ENCODE measurements at regions not wholly inside any gene's neighbourhood (a gene's known extent, or its start where the extent isn't known, plus 50 kb on each side); places are given as distances from the start of the nearest gene placed in this dataset.

DNA sequence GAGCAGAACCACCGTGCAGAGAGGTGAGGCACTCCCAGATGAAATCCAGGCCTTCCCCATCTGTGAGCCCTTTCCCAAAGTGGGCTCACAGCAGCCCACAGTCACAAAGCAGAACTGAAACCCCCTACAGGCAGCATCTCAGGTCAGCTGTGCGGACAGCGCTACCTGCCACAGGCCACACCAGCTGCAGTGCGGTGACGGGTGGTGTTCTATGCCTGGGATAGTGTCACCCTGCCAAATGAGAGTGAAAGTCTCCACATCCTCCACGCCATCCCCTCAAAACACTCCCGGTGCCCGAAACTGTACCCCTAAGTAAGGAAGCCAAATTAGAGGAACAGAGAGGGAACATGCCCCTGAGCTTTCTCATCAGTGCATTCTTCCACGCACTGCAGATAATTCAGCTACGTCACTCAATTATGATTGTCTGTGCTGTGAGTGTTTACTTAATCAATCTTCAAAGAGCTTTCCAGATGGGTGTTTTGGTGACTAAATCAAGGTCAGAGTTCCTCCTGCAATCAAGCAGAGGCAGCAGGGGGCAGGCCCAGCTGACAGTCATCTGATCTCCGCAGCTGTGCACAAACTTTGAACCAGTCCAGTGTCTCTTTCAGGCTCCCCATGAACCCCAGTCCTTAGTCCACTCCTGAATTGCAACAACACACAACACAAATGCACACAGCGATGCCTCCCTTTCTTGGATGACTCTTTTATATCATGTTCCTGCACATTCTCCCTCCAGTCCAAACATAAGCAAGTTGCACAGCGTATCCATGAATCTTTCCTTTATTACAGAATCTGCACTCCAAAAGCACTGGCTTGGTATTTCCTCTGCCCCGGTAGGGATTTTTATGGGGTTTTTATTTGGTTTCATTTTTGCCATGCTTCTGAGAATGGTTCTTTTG, 150.0 kb downstream of the TOMM20 start:
- no peak for DNase-seq (ENCODE audit: low spot score)
- peaks cover 3% of the 10 kb centered on the region for H3K36me3 Mint-ChIP-seq
- no peaks in the 10 kb centered on the region for H3K9me3 ChIP-seq (ENCODE audit: low read depth)
- peaks cover 16% of the 10 kb centered on the region for H3K27me3 Mint-ChIP-seq (ENCODE audit: insufficient read depth, low read depth)
- H4K20me1 ChIP-seq (ENCODE audit: low read depth) = no peaks in the 10 kb centered on the region
- H3K79me2 ChIP-seq (ENCODE audit: low read depth) = no peaks in the 10 kb centered on the region
- no peak overlapping the region for H3K4me2 ChIP-seq
- no peak for TF ChIP-seq EZH2 (IDR thresholded peaks at IDR 0.05)
- TF ChIP-seq, protein P1, sequence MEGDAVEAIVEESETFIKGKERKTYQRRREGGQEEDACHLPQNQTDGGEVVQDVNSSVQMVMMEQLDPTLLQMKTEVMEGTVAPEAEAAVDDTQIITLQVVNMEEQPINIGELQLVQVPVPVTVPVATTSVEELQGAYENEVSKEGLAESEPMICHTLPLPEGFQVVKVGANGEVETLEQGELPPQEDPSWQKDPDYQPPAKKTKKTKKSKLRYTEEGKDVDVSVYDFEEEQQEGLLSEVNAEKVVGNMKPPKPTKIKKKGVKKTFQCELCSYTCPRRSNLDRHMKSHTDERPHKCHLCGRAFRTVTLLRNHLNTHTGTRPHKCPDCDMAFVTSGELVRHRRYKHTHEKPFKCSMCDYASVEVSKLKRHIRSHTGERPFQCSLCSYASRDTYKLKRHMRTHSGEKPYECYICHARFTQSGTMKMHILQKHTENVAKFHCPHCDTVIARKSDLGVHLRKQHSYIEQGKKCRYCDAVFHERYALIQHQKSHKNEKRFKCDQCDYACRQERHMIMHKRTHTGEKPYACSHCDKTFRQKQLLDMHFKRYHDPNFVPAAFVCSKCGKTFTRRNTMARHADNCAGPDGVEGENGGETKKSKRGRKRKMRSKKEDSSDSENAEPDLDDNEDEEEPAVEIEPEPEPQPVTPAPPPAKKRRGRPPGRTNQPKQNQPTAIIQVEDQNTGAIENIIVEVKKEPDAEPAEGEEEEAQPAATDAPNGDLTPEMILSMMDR (IDR thresholded peaks at IDR 0.05) = peak; percentile 9
- no peak overlapping the region for H3K27ac ChIP-seq
- H2AFZ ChIP-seq (replicated peaks) = no peak overlapping the region
- H3K4me1 ChIP-seq = peaks cover 17% of the 10 kb centered on the region
- H3K4me1 Mint-ChIP-seq = peaks cover 68% of the 10 kb centered on the region
- H3K9ac ChIP-seq = no peak overlapping the region
- no peaks in the 10 kb centered on the region for H3K9me3 Mint-ChIP-seq
- H3K4me3 ChIP-seq = no peak overlapping the region
- H3F3A ChIP-seq (ENCODE audit: low read depth) = no peaks in the 10 kb centered on the region
- peak overlapping the region; percentile 14 for H3K4me3 Mint-ChIP-seq
- H3K27ac Mint-ChIP-seq = peak overlapping the region; percentile 82
- no peaks in the 10 kb centered on the region for H3K36me3 ChIP-seq
- no peaks in the 10 kb centered on the region for H3K27me3 ChIP-seq

- H3K9me3 Mint-ChIP-seq = no peaks in the 10 kb centered on the region
- no peaks in the 10 kb centered on the region for H3K9me3 ChIP-seq (ENCODE audit: low read depth)
- H4K20me1 ChIP-seq (ENCODE audit: low read depth) = no peaks in the 10 kb centered on the region
- H3K27me3 Mint-ChIP-seq (ENCODE audit: insufficient read depth, low read depth) = peaks cover 18% of the 10 kb centered on the region
- peaks cover 4% of the 10 kb centered on the region for H3F3A ChIP-seq (ENCODE audit: low read depth)
- no peak overlapping the region for H3K4me3 Mint-ChIP-seq
- peaks cover 72% of the 10 kb centered on the region for H3K4me1 Mint-ChIP-seq
- no peak overlapping the region for H3K27ac ChIP-seq
- H3K79me2 ChIP-seq (ENCODE audit: low read depth) = no peaks in the 10 kb centered on the region
- no peaks in the 10 kb centered on the region for H3K36me3 ChIP-seq
- TF ChIP-seq EZH2phosphoT487 (IDR thresholded peaks at IDR 0.05) = no peak
- TF ChIP-seq, protein P1 (IDR thresholded peaks at IDR 0.05) = no peak
- no peak for TF ChIP-seq EZH2 (IDR thresholded peaks at IDR 0.05)
- H3K27ac Mint-ChIP-seq = peak overlapping the region; percentile 82
- no peak overlapping the region for H3K9ac ChIP-seq
- no peak overlapping the region for H3K4me2 ChIP-seq
- no peak overlapping the region for H3K4me3 ChIP-seq
- H2AFZ ChIP-seq (replicated peaks) = no peak overlapping the region
- H3K36me3 Mint-ChIP-seq = peaks cover 3% of the 10 kb centered on the region
- H3K4me1 ChIP-seq = peaks cover 21% of the 10 kb centered on the region
- DNase-seq (ENCODE audit: low spot score) = no peak
- H3K27me3 ChIP-seq = no peaks in the 10 kb centered on the region
These were observed 150.7 kb downstream of the TOMM20 start for GRCh38 chr1:234977875-234978396.

DNA sequence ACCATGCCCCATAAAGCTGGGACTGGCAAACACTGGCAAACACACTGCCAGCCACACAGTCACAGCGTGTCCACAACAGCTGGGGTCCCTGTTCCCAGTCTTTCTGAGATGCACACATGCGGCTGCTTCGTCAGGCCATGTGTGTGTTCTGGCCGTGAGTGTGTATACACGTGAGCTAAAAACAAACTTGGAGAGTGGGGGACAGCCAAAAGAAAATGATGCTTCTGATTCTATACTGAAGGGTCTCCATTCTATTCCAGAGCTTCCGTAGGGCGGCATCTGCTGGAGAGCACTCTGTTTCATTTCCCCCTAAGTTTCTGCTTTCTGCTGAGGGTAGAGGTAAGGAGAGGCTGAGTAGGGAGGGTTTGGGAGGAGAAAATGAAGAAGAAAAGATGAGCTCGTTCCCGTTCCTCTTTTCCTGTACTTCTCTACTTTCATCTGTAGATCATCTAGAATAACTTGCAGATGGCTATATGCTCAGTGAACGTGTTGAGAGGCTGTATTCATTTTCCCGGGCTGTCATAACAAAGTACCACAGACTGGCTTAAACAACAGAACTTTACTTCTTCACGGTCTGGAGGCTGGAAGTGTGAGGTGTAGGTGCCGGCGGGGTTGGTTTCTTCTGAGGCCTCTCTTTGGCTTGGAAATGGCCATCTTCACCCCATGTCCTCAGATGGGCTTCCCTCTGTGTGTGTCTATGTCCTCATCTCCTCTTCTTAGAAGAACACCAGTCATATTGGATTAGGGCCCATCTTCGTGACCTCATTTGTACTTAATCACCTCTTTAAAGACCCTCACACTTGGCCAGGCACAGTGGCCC, 151.6 kb downstream of the TOMM20 start:
- H3K27me3 ChIP-seq = no peaks in the 10 kb centered on the region
- H4K20me1 ChIP-seq (ENCODE audit: low read depth) = no peaks in the 10 kb centered on the region
- TF ChIP-seq EZH2phosphoT487 (IDR thresholded peaks at IDR 0.05) (no peak), EZH2 (IDR thresholded peaks at IDR 0.05) (no peak)
- TF ChIP-seq, protein P1 (IDR thresholded peaks at IDR 0.05) = no peak
- peaks cover 12% of the 10 kb centered on the region for H3F3A ChIP-seq (ENCODE audit: low read depth)
- no peak overlapping the region for H3K9ac ChIP-seq
- Mint-ChIP-seq H3K4me1 (peaks cover 80% of the 10 kb centered on the region), H3K4me3 (no peak overlapping the region), H3K9me3 (no peaks in the 10 kb centered on the region), H3K36me3 (peaks cover 3% of the 10 kb centered on the region), H3K27ac (peak overlapping the region; percentile 77), H3K27me3 (ENCODE audit: insufficient read depth, low read depth) (peaks cover 18% of the 10 kb centered on the region)
- H3K27ac ChIP-seq = no peak overlapping the region
- H3K4me1 ChIP-seq = peaks cover 29% of the 10 kb centered on the region
- no peaks in the 10 kb centered on the region for H3K79me2 ChIP-seq (ENCODE audit: low read depth)
- no peaks in the 10 kb centered on the region for H3K9me3 ChIP-seq (ENCODE audit: low read depth)
- no peaks in the 10 kb centered on the region for H3K36me3 ChIP-seq
- H2AFZ ChIP-seq (replicated peaks) = no peak overlapping the region
- no peak for DNase-seq (ENCODE audit: low spot score)
- no peak overlapping the region for H3K4me3 ChIP-seq
- no peak overlapping the region for H3K4me2 ChIP-seq

All from neural progenitor cell (in vitro differentiated cells).